GM04503 (cell line): ENCODE measurements at regions not wholly inside any gene's neighbourhood (a gene's known extent, or its start where the extent isn't known, plus 50 kb on each side); places are given as distances from the start of the nearest gene placed in this dataset.
"Not testable (repeated sequence)": the region's sequence is repeated elsewhere in the genome, so short reads cannot be mapped to it uniquely, and the experiment has no call there.

Experiments used
- DNase-seq: peaks from one replicate; pipeline ENCODE4 v3.0.0-alpha.2; 2012; ENCODE audit warnings: low read depth

DNA sequence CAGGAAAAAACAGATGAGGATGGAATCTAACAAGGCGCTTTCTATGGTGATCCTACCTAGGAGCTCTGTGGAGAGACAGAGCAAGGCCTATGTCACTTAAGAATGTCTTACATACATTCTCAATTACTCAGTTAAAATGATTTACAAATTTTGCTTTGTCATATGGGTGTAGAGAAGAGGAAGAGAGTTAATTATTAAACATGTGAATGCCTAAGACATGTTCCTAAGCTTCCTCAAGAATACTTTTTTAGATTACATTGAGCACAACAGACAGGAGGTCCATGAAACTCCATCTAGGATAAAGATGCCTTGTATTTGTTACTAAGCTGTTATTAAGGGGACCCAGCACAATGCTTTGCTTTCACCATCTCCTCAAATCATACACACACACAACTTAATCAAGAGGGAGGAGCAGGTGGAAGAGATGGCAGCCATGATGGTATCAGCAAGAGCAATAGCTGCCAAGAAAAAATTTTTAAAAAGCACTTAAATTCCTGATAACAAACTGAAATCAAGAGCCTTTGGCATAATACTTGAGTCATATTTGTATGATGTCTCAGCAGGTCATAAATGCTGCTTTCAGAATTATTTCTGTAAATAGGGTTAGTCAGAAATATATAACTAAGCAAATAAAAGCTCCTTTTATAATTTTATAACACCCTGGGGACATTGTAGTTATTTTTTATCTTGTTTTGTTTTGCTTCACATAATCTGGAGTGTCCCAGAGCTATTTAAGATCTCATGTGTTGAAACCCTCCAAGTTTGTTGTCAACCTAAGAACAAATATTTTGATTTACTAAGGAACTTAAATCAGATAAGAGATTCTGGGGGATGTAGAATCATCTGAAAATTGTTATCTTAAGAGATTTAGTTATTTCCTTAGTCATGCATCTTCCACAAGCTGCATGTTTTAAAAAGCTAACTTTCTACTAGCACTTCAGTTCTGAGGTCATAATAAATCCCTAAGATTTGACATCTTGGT, 70.0 kb upstream of the CD2AP start:
- peak; percentile 11 for DNase-seq

DNA sequence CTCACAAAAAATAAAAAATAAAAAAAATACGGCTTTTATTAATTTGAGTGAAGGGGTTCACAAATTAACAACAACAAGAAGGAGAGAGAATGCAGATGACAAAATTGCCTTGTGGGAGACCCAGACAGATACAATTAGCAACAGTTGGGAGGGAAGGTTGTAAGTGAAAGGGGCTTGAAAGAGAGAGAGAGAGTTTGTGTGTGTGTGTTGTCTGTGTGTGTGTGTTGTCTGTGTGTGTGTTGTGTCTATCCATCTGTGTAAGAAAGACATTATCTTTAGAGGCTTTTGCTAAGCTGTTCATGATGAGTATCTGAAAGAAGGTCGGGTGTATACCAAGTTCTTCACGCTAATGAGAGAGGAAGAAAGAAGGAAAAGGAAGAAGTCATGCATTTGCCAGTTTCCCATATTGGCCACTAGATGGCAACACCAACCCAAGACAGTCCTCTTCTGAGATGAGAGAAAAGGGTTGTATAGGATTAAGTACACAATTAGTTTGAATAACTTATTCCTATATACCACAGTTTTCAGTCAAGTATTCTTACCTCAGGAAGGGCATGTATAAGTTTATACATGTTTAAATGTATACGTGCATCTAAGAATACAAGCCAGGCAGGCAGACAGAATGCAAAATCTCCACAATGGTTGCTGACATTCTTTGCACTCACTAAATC, 63.7 kb upstream of the CD2AP start:
- DNase-seq: peak; percentile 12

DNA sequence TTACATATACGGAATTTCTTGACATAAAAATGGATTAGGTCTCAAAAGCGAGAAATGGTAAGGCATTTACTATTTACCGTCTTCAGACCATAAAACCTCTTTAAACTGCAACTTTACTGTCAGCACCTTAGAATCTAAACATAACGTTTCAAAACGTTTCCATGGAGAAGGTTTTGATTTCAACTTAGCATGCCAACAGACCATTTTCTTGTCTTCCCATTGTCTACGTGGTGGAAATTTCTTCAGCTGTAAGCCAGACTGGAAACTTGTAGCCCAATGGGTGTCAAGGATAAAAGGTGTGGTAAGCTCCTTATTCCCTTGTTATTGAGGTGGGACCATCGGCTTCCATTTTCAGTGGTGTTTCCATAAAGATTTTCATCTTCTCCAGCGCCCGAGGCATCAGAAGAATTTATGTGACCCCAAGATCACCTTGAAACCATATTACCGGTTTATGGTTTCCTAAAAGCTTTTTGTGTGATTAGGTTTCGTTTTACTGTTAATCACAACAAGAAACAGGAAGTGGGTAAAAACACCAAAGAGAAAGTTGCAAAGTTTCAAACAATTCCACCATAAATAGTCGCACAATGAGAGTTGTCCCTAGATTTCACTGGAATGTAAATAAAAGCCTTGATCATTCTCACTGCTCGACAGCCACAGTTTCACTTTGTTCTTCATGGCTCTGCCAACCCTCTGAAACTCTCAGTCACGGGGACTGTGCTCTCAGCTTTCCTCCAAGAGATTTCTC, 63.0 kb upstream of the CD2AP start:
- peak; percentile 34 for DNase-seq

DNA sequence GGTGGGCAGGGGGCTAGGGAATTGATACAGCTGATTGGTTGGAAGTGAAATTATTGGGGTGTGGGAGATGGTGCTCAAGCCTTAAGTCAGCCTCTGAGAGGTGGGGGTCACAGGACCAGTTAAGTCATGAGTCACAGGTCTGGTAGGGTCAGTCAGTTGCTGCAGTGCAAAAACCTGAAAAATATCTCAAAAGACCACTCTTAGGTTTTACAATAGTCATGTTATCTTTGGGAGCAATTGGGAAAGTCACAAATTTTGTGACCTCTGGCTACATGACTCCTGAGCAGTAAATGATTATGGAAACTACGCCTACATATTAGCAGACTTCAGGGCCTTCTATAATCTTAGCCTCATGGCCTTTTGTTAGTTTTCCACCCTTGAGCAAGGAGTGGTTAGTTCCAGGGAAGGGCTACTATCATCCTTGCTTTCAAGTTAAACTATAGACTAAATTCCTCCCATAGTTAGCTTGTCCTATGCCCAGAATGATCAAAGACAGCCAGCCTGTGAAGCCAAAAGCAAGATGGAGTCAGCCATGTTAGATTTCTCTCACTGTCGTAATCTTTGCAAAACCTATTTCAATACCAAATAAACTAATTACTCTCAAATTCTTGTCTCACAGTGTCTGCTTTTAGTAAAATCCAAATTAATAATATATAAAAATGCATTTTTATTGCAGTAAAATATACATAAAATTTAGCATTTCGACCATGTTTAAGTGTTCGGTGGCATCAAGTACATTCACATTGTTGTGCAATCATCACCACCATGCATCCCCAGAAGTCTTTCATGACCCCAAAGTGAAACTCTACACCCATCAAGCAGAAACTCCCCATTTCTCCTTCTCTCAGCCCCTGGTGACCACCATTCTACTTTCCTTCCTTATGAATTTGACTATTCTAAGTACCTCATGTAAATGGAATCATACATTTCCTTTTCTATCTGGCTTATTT, 60.9 kb upstream of the CD2AP start:
- DNase-seq: no peak

DNA sequence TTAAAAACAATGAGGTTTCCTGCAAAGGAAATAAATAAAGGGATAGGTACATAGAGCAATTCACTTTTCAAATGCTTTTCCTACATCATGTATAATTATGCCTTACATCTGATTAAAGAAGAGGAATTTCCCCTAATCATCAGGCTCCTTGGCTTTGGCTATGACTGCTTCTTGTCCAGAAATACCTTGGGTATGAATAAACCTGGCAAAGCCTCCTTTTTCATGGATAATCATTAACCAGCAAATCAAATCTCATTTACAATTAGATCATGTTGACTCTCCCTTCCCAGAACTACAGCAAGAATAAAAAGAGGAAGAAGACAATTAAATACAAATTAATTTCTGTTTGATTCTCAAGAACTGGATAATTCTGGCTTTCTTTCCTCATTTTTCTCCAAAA, 58.0 kb upstream of the CD2AP start:
- no peak for DNase-seq

DNA sequence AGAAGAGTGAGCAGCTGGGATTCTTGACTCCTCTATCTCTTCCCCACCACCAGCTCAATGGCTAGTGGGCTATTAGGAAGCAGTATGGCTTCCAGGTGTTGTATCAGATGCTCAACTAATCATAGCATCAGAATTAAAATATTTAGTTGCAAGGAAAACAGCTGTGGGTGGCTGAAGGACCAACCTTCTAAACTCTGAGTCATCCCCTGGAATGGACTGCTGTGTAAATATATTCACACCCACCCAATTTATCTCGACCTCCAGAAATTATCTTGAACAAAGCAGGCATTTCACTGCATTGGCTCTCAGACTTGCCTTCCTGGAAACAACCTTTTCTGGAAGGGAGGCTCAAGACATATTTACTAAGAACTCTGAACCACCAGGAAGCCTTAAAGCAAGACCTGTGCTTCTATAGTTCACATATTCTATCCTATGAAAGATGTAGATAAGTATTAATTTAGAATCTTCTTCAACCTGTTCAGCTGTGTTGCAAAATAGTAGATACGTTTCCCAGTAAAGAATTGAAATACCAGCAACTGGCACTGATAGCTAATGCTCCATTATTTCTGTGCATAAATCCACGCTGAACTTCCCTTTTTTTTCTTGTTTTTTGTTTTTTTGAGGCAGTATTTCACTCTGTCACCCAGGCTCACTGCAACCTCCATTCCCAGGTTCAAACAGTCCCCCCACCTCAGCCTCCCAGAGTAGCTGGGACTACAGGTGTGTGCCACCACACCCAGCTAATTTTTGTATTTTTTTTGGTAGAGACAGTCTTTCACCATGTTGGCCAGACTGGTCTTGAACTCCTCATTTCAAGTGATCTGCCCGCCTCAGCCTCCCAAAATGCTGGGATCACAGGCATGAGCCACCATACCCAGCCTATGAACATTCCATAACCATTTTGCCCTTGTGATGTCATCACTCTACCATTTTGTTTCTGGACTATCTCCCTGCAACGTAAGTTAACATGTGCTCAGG, 56.9 kb upstream of the CD2AP start:
- DNase-seq: no peak

DNA sequence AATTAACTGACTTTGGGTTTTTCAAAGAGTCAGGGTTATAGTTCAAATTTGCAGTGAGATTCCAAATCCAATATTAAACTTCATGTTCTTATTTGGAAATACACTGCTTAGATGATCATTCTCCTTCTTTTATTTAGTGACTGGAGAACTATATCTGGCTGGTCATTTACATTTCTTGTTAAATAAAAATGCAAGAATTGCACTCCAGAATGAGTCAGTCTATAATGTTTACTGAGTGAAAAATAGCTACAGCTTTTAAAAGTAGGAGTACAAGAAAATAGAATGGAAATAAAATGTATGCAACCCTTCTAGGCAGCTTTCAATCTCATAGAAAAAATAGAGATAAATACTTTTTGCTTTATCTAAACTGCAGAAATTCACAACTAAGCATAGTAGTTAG, 54.5 kb upstream of the CD2AP start:
- no peak for DNase-seq

DNA sequence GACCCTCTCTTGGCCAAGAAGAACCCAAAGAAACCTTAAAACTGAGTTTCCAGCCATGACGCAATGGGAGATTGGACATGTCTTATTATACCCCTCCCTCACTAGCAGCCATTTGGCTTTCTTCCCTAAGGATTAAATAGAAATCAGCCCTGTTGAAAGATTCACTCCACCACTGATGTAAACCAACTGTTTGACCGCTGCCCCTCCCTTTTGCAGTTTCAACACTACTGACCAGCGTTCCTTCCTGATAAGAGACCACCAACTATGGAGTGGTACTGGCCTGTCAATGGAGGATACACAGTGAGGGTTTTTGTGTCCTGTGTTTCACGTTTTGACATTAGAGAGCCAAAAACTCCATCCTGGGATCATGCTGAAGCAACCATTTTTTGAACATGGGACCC, 53.2 kb upstream of the CD2AP start:
- DNase-seq: no peak

DNA sequence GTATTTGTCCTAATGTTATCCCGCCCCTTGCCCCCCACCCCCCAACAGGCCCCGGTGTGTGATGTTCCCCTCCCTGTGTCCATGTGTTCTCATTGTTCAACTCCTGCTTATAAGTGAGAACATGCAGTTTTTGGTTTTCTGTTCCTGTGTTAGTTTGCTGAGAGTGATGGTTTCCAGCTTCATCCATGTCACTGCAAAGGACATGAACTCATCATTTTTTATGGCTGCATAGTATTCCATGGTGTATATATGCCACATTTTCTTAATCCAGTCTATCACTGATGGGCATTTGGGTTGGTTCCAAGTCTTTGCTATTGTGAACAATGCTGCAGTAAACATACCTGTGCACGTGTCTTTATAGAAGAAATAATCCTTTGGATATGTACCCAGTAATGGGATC, 51.9 kb upstream of the CD2AP start:
- DNase-seq: not testable (repeated sequence)

DNA sequence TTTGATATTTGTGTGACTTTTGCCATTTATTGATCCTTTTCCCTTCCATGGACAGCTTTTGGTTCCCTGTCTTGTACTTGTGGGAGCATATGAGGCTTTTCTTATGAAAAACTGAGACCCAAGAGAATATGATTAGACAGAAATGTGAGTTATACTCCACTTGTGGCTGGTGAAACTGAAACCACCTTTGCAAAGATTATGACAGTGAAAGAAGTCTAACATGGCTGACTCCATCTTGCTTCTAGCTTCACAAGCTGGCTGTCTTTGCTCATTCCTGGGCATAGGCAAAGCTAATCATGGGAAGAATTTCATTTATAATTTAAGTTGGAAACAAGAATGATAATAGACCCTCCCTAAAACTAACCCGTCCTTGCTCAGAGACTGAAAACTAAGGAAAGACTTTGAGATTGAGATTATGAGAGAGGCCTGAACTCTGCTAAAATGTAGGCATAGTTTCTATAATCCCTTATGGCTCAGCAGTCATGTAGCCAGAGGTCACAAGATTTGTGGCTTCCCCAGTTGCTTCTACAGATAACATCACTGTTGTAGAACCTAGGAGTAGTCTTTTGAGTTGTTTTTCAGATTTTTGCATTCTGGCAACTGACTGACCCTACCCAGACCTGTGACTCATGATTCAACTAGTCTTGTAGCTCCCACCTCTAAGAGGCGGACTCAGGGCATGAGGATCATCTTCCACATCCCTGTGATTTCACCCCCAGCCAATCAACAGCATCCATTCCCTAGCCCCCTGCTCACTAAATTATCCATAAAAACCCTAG, 50.9 kb upstream of the CD2AP start:
- no peak for DNase-seq

DNA sequence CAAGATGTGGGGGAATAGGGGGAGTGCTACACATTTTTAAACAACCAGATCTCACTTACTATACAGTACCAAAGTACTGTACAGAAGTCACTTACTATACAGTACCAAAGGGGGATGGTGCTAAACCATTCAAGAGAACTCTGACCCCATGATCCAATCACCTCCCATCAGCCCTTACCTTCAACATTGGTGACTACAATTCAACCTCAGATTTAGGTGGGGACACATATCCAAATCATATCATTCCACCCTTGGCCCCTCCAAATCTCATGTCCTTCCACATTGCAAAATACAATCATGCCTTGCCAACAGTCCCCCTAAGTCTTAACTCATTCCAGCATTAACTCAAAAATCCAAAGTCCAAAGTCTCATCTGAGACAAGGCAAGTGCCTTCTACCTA, 49.9 kb upstream of the CD2AP start:
- no peak for DNase-seq
